Cardiac muscle cell (in vitro differentiated cells and primary cell): ENCODE measurements at regions not wholly inside any gene's neighbourhood (a gene's known extent, or its start where the extent isn't known, plus 50 kb on each side); places are given as distances from the start of the nearest gene placed in this dataset.

Experiments
- DNase-seq, 2 donors: peaks; one replicate each; pipeline versions ENCODE4 v3.0.0 to v3.0.0-alpha.2; 2010 to 2017; ENCODE audit warnings: low read depth in 1 of 2, low spot score in 1 of 2
- H3K27ac ChIP-seq: fragments of 200-600 bp; sonication (generic); 2 replicates; pipeline ENCODE4 v1.5.1; 2016
- H3K27me3 ChIP-seq: fragments of 200-600 bp; sonication (generic); 2 replicates; pipeline ENCODE4 v1.6.0; 2016; ENCODE audit warnings: control low read depth
- H3K36me3 ChIP-seq: fragments of 200-600 bp; sonication (generic); 2 replicates; pipeline ENCODE4 v1.5.1; 2016; ENCODE audit warnings: control low read depth
- H3K4me1 ChIP-seq: fragments of 200-600 bp; sonication (generic); 2 replicates; pipeline ENCODE4 v1.8.1; 2017; ENCODE audit warnings: low read depth, mild to moderate bottlenecking, mixed run types
- H3K4me3 ChIP-seq: fragments of 200-600 bp; sonication (generic); 2 replicates; pipeline ENCODE4 v1.5.1; 2016; ENCODE audit warnings: mild to moderate bottlenecking
- H3K9me3 ChIP-seq: fragments of 200-600 bp; sonication (generic); 2 replicates; pipeline ENCODE4 v1.5.1; 2017; ENCODE audit warnings: low read depth, mild to moderate bottlenecking, control low read depth
- TF ChIP-seq, protein P1 (sequence below): IDR thresholded peaks from 2 replicates; pipeline ENCODE4 v1.5.1; 2012; ENCODE audit warnings: low read depth, mild to moderate bottlenecking, low read length

DNA sequence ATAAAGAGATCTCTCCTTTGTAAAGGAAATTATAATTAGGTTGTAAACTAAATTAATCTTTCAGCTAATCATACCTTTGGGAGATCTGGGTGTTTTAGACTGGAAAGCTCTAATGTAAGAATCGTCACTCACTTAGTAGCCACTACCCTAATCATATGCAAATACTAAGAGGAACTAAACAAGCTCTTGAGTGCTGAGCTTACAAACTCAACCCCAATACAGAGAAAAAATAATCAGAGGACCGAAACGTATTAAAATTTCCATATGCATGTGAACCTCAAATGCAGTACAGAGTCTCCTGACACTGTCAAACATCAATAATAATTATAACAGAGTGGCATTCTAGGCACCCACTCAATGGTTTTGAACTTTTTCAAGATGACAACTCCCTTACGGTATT, 235.3 kb upstream of the FOXN3 start:
- no peaks in the 10 kb centered on the region for H3K27me3 ChIP-seq
- H3K9me3 ChIP-seq = no peaks in the 10 kb centered on the region
- H3K4me3 ChIP-seq = no peak overlapping the region
- no peaks in the 10 kb centered on the region for H3K4me1 ChIP-seq
- no peak for DNase-seq
- no peak overlapping the region for H3K27ac ChIP-seq
- no peaks in the 10 kb centered on the region for H3K36me3 ChIP-seq
- TF ChIP-seq, protein P1, sequence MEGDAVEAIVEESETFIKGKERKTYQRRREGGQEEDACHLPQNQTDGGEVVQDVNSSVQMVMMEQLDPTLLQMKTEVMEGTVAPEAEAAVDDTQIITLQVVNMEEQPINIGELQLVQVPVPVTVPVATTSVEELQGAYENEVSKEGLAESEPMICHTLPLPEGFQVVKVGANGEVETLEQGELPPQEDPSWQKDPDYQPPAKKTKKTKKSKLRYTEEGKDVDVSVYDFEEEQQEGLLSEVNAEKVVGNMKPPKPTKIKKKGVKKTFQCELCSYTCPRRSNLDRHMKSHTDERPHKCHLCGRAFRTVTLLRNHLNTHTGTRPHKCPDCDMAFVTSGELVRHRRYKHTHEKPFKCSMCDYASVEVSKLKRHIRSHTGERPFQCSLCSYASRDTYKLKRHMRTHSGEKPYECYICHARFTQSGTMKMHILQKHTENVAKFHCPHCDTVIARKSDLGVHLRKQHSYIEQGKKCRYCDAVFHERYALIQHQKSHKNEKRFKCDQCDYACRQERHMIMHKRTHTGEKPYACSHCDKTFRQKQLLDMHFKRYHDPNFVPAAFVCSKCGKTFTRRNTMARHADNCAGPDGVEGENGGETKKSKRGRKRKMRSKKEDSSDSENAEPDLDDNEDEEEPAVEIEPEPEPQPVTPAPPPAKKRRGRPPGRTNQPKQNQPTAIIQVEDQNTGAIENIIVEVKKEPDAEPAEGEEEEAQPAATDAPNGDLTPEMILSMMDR = no peak

- no peak for DNase-seq
- Histone ChIP-seq H3K4me3 (no peak overlapping the region), H3K4me1 (no peaks in the 10 kb centered on the region), H3K9me3 (no peaks in the 10 kb centered on the region), H3K36me3 (no peaks in the 10 kb centered on the region), H3K27me3 (no peaks in the 10 kb centered on the region), H3K27ac (no peak overlapping the region)
- TF ChIP-seq, protein P1 = no peak
These were observed 234.8 kb upstream of the FOXN3 start for GRCh38 chr14:89651805-89652204.

GRCh38 chr14:89650077-89650978, 233.3 kb upstream of the FOXN3 start:
- no peaks in the 10 kb centered on the region for H3K27me3 ChIP-seq
- H3K27ac ChIP-seq = no peak overlapping the region
- no peaks in the 10 kb centered on the region for H3K4me1 ChIP-seq
- H3K9me3 ChIP-seq = no peaks in the 10 kb centered on the region
- H3K4me3 ChIP-seq = no peak overlapping the region
- no peaks in the 10 kb centered on the region for H3K36me3 ChIP-seq
- TF ChIP-seq, protein P1 = no peak
- DNase-seq = no peak

DNA sequence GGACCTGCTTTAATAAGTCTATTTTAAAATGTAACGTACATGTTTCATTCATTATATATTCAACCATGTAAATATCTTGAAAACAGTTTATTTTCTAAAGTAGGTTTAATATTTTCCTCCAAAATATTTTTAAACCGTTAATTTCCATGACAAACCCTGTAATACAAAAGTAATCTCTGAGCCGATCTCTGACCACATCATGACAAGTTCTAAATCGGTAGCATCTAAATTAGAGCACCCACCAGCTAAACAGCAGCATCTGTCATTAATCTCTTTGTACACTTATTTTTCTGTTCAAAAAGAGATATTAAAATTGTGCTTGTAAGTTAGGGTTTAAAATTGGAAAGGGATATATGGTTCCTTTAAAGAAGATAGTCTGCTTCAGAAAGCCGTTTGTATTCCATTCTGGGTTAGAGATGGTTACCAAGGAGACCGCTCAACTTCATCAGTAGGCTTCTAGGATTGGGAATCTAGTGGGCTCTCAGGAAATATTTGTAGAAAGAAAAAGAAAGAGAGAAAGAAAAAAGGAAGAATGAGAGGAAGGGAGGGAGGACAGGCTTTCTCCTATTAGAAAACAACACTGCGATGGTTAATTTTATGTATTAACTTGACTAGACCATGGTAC, 232.5 kb upstream of the FOXN3 start:
- no peak overlapping the region for H3K4me3 ChIP-seq
- no peaks in the 10 kb centered on the region for H3K36me3 ChIP-seq
- no peak for DNase-seq
- H3K27me3 ChIP-seq = no peaks in the 10 kb centered on the region
- H3K9me3 ChIP-seq = no peaks in the 10 kb centered on the region
- no peak overlapping the region for H3K27ac ChIP-seq
- H3K4me1 ChIP-seq = no peaks in the 10 kb centered on the region
- TF ChIP-seq, protein P1 = no peak

GRCh38 chr14:89648924-89649323, 231.9 kb upstream of the FOXN3 start:
- Histone ChIP-seq H3K4me1 (no peaks in the 10 kb centered on the region), H3K36me3 (no peaks in the 10 kb centered on the region), H3K27me3 (no peaks in the 10 kb centered on the region), H3K4me3 (no peak overlapping the region), H3K9me3 (no peaks in the 10 kb centered on the region), H3K27ac (no peak overlapping the region)
- DNase-seq = no peak
- TF ChIP-seq, protein P1 = no peak
